HG03060 (cell line): ENCODE measurements at regions not wholly inside any gene's neighbourhood (a gene's known extent, or its start where the extent isn't known, plus 50 kb on each side); places are given as distances from the start of the nearest gene placed in this dataset.

Experiments
- ATAC-seq: cut with Tn5 transposase; IDR thresholded peaks from one replicate; pipeline ENCODE4 v1.9.1; 2021; ENCODE audit warnings: low read depth, moderate number of reproducible peaks; ENCODE audit not compliant: unreplicated experiment

- ATAC-seq, result no peak
Measured at GRCh38 chr22:22390989-22391388, 117.6 kb downstream of the ZNF280B start.

- ATAC-seq, result no peak
Measured at GRCh38 chr22:22391543-22391942, 117.0 kb downstream of the ZNF280B start.

- ATAC-seq, result no peak
Measured at GRCh38 chr22:22392131-22392530, 116.4 kb downstream of the ZNF280B start.

- ATAC-seq, result no peak
Measured at GRCh38 chr22:22394591-22394990, 114.0 kb downstream of the ZNF280B start.

- no peak for ATAC-seq
Measured at GRCh38 chr22:22395245-22395644, 113.3 kb downstream of the ZNF280B start.

GRCh38 chr22:22396741-22397291, 111.7 kb downstream of the ZNF280B start:
- ATAC-seq, result no peak

- ATAC-seq, result no peak
Measured at GRCh38 chr22:22397292-22397870, 111.2 kb downstream of the ZNF280B start.

GRCh38 chr22:22397875-22398524, 110.5 kb downstream of the ZNF280B start:
- no peak for ATAC-seq

- no peak for ATAC-seq
Measured at GRCh38 chr22:22398530-22399327, 109.8 kb downstream of the ZNF280B start.

GRCh38 chr22:22400099-22400498, 108.4 kb downstream of the ZNF280B start:
- no peak for ATAC-seq

- ATAC-seq, result no peak
Measured at GRCh38 chr22:22400964-22401363, 107.6 kb downstream of the ZNF280B start.

- ATAC-seq, result no peak
Measured at GRCh38 chr22:22401381-22401780, 107.2 kb downstream of the ZNF280B start.

- ATAC-seq, result no peak
Measured at GRCh38 chr22:22403306-22403705, 105.2 kb downstream of the ZNF280B start.

- ATAC-seq, result no peak
Measured at GRCh38 chr22:22403771-22404170, 104.8 kb downstream of the ZNF280B start.

- ATAC-seq, result no peak
Measured at GRCh38 chr22:22404598-22405284, 103.8 kb downstream of the ZNF280B start.

- no peak for ATAC-seq
Measured at GRCh38 chr22:22406445-22407027, 102.0 kb downstream of the ZNF280B start.

GRCh38 chr22:22407061-22407460, 101.5 kb downstream of the ZNF280B start:
- no peak for ATAC-seq

- no peak for ATAC-seq
Measured at GRCh38 chr22:22408269-22408668, 100.3 kb downstream of the ZNF280B start.

GRCh38 chr22:22408731-22409696, 99.5 kb downstream of the ZNF280B start:
- no peak for ATAC-seq
